Ovary (tissue), 3 donors: ENCODE measurements at regions not wholly inside any gene's neighbourhood (a gene's known extent, or its start where the extent isn't known, plus 50 kb on each side); places are given as distances from the start of the nearest gene placed in this dataset.

Source experiments
- POLR2A ChIP-seq: fragments of 450-650 bp; IDR thresholded peaks from one replicate; pipeline ENCODE4 v1.6.1; 2017; ENCODE audit warnings: antibody characterized with exemption, mild to moderate bottlenecking, moderate library complexity
- TF ChIP-seq, protein P1 (sequence below), 3 donors: fragments of 450-650 bp in 2 of 3; fragments of 200-600 bp in 1 of 3; IDR thresholded peaks; one replicate each; pipeline versions ENCODE4 v1.5.1 to v1.8.0; 2016 to 2022; ENCODE audit warnings: antibody characterized with exemption in 3 of 3, mild to moderate bottlenecking in 1 of 3
- donor health status: DM: no; HTN: no; CAD: no.

DNA sequence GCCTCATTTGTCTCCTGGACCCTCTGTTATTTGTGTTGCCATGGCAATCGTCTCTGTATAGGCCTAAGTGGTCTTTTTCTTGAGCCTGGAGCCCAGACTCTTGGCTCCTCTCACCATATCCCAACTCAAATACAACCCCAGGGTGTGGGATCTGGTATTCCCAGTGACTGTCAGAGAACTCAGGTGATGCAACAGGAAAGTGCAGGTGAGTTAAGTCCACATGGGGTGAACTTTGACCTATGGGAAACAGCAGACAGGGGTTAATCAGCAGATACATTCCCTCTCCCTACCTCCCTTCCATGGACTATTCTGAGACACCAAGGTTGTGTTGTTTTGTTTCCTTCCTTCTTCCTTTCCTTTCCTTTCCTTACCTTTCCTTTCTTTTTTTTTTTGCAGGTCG is 130.9 kb upstream of the RPS6KA3 start:
- TF ChIP-seq, protein P1, sequence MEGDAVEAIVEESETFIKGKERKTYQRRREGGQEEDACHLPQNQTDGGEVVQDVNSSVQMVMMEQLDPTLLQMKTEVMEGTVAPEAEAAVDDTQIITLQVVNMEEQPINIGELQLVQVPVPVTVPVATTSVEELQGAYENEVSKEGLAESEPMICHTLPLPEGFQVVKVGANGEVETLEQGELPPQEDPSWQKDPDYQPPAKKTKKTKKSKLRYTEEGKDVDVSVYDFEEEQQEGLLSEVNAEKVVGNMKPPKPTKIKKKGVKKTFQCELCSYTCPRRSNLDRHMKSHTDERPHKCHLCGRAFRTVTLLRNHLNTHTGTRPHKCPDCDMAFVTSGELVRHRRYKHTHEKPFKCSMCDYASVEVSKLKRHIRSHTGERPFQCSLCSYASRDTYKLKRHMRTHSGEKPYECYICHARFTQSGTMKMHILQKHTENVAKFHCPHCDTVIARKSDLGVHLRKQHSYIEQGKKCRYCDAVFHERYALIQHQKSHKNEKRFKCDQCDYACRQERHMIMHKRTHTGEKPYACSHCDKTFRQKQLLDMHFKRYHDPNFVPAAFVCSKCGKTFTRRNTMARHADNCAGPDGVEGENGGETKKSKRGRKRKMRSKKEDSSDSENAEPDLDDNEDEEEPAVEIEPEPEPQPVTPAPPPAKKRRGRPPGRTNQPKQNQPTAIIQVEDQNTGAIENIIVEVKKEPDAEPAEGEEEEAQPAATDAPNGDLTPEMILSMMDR (IDR thresholded peaks at IDR 0.05): no peak
- no peak for TF ChIP-seq POLR2A
